ENCODE measurements at regions not wholly inside any gene's neighbourhood (a gene's known extent, or its start where the extent isn't known, plus 50 kb on each side); places are given as distances from the start of the nearest gene placed in this dataset.
"Not testable (repeated sequence)": the region's sequence is repeated elsewhere in the genome, so short reads cannot be mapped to it uniquely, and the experiment has no call there.

DNA sequence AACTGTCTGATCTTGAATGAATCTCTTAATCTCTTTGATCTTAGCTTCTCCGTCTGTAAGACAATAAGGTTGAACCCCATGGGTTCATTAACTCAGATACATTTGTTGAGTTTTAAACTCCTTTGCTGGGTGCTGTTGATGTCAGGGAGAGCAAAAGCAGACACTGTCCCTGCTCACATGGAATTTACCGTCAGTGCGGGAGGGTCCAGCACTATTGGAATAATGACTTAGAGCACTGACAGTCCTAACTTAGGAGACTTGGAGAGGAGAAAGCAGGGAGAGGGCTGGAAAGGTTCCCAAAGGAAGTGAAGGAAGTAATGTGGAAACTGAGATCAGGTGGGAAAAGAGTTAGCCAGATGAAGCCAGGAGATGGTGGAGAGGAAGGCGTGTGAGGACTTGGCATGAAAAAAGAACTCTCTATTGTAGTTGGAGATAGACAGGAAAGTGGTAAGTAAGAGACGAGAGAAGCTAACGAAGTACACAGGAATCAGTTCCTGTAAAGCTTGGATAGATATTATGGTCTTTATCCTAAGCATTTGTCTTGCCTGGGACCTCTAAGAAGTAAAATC lies 141.4 kb upstream of the SERTAD2 start:
- DNase-seq, result no peak

DNA sequence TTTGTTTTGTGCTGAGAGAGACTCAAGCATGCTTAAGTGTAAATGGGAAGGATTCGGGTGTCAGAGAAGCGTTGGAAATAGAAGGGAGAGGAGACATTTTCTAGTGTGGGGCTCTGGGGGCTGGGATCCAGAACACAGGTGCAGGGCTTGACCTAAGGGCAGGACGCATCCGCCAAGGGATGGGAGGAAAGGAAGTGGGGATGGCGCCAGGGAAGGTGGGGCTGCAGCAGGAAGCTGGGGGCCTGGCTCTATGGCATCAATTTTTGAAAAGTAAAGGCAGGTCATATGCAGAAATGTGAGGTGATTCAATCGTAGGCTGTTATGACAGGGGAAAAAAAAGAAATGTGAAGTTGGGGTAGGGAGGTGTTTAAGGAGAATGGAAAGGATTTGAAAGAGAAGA lies 143.2 kb upstream of the SERTAD2 start:
- no peak for DNase-seq

- DNase-seq, result no peak
Observed at GRCh38 chr2:64797881-64798575, 144.3 kb upstream of the SERTAD2 start.

- no peak for DNase-seq
Observed at GRCh38 chr2:64799592-64800252, 146.0 kb upstream of the SERTAD2 start.

DNA sequence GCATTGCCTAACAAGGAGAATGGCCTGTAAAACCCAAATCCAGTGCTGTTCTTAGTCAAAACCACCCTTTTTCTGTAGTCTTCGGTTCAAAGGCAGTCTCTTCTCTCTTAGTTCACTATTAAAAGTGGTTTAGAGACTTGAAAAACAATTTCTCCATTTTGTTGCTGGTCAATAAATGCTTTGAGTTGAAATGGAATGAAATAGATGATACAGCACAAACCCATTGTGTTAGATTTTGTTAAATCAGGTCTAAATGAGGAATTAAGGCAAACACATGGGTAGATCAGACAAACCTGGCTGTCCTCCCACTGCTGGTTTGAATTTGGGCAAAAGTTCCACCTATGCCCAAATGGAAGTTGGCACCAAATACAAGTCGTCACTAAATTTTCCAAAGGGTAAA lies 150.1 kb upstream of the SERTAD2 start:
- no peak for DNase-seq

- no peak for DNase-seq
Observed at GRCh38 chr2:64804651-64805050, 150.9 kb upstream of the SERTAD2 start.

DNA sequence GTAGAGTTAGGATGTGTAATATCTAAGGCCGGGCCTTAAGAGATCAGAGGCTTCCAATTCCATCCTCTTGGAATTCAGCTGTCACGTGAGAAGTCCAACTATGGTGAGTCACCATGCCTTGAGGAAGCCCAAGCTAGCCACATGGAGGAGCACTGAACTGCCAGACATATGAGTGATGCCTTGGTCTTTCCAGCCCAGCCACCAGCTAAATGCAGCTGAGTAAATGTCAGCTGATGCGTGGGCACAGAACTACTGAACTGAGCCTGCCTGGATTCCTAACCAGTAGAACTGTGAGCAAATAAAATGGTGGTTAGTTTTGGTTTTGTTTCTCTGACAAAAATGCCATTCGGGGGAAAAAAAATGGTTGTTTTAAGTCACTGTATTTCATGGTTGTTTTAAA lies 153.7 kb upstream of the SERTAD2 start:
- DNase-seq, result no peak

- no peak for DNase-seq
Observed at GRCh38 chr2:64808092-64808491, 154.4 kb upstream of the SERTAD2 start.

DNA sequence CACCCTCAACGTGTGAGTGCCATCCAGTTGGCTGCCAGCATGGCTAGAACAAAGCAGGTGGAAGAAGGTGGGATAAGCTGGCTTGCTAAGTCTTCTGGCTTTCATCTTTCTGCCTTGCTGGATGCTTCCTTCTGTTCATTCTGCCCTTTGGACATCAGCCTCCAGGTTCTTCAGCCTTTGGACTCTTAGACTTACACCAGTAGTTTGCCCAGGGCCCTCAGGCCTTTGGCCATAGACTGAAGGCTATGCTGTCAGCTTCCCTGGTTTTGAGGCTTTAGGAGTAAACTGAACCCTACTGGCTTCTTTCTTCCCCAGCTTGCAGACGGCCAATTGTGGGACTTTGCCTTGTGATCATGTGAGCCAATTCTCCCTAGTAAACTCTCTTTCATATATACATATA lies 155.0 kb upstream of the SERTAD2 start:
- DNase-seq, result no peak

DNA sequence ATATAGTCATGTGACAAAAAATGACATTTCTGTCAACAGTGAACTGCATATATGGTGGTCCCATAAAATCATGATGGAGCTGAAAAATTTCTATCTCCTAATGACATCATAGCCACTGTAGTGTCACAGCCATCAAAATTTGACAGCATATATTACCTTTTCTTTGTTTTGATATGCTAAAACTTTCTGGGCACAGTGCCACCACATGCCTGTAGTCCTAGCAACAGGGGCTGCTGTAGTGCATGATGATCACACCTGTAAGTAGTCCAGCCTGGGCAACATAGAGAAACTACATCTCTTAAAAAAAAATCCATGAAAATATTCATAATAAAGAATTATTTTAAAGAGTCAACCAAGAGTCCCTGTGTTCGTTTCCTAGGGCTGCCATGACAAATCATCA lies 155.5 kb upstream of the SERTAD2 start:
- no peak for DNase-seq

DNA sequence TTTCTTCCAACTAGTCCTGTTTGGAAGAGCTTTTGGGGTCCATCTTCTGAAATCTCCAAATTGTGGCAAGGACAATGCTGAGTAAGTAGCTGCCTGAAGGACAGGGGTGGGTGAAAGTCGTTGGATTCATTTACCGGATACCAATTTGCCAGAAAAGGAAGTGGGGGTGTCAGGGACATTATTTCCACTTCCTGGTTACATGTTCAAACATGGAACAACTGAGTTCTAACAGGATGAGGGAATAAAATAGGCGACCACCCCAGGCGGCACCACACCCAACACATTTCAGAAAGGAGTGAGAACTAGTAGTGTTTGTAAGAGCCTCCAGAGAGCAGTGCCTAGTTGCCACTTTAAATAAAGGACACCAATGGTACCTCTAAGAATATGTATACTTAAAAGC lies 158.6 kb upstream of the SERTAD2 start:
- no peak for DNase-seq

DNA sequence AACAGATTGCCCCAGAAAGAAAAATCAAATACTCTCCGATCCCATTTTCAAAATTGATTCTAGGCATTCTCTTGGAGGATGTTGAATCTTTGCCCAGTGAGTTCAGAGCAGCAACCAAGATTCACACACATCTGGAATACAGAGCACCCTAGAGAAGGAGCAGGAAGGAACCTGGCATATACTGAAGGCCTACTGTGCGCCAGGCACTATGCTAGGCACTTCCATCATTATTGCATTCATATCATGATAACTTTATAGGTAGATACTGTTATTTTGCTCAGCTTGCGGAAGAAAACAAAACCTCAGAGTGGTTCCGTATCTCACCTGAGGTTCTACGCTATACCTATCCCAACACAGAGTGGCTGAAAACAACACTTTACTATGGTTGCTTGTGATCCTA lies 160.3 kb upstream of the SERTAD2 start:
- DNase-seq, result no peak

DNA sequence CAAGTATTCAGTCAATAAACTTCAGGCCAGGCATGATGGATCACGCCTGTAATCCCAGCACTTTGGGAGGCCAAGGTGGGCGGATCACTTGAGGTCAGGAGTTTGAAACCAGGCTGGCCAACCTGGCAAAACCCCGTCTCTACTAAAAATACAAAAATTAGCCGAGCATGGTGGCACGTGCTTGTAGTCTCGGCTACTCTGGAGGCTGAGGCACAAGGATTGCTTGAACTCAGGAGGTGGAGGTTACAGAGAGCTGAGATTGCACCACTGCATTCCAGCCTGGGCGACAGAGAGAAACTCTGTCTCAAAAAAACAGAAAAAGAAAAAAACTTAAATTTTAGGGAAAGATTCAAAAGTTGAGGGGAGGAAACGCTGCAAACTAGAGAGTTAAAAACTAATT lies 162.8 kb upstream of the SERTAD2 start:
- DNase-seq, result not testable (repeated sequence)

DNA sequence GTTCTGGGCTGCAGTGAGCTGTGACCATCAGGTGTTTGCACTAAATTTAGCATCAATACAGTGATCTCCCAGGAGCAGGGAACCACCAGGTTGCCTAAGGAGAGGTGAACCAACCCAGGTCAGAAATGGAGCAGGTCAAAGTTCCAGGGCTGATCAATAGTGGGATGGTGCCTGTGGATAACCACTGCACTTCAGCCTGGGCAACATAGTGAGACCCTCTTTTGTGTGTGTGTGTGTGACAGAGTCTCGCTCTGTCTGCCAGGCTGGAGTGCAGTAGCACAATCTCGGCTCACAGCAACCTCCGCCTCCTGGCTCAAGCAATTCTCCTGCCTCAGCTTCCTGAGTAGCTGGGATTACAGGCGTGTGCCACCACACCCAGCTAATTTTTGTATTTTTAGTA lies 163.7 kb upstream of the SERTAD2 start:
- no peak for DNase-seq

DNA sequence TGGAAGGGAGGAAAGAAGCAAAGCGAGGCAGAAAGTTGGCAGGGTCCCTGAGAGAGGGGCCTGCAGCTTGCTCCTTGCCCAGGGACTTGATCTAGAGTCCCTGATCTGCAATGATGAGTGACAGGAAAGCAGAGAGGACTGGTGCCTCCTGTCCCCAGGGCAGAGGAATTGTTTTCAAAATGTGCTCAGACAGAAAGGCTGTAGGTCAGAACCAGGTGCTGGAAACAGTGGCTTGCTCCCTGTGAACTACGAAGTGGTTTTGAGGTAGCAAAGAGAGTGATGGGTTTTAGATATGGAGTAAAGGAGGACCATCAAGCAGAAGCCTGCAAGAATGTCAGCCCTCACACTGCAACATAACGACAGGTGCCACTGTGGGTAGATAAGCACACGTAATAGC lies 164.9 kb upstream of the SERTAD2 start:
- no peak for DNase-seq

DNA sequence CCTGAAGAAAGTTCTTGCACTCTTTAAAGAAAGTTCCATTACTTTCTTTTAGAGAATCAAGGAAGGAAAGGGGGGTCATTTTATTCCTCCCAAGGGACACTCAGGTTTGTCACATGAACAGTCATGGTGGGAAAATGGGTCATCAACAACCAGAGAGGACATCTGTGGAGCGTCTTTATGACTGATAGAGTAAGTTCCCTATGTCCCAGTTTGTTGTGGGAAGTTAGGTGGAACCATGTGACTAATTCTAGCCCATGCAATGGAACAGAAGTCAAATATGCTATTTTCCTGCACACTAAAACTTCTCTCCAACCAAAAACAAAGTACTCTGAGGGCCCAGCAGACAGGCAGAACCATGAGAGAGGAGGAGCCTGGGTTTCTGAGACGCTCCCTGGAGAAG lies 165.6 kb upstream of the SERTAD2 start:
- DNase-seq, result no peak

GRCh38 chr2:64819774-64820688 lies 166.3 kb upstream of the SERTAD2 start:
- DNase-seq, result no peak

DNA sequence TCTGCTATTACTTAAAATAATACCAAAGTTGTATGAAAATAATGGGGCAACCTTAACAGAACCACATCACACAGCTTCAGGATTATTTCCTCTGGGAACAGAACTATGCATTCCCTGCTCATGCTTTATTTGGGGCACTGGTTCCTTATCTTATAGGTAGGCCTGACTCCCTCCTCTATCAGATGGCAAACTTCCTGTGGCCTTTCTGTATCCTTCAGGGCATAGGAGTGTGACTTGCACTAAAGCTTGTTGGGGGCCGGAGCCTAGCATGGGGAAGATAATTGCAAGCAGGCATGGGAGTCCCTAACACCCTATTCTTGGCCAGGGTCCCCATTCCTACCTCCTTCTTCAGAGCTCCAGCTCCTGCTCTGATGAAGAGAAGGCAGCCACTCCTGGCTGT lies 167.2 kb upstream of the SERTAD2 start:
- no peak for DNase-seq

GRCh38 chr2:64823794-64824193 lies 165.4 kb upstream of the SLC1A4 start:
- DNase-seq, result no peak

- no peak for DNase-seq
Observed at GRCh38 chr2:64825831-64826491, 163.2 kb upstream of the SLC1A4 start.

- DNase-seq, result no peak
Observed at GRCh38 chr2:64826703-64827102, 162.5 kb upstream of the SLC1A4 start.

- DNase-seq, result no peak
Observed at GRCh38 chr2:64828261-64828660, 160.9 kb upstream of the SLC1A4 start.

DNA sequence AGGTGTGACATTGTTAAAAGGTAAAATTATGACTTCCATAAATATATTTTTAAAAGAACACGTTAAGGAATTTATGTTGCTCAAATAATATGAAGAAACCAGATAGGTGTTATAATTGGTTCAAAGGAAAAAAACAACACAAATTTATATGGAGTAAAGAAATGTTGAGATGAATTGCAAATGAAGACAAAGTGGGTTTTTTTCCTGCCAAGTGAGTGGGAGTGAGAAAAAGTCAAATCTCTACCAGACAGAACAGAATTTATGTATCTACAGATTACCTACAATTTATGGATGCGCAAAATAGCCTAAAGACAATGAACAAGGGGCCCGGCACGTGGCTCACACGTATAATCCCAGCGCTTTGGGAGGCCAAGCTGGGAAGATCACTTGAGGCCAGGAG lies 159.7 kb upstream of the SLC1A4 start:
- DNase-seq, result no peak
